GM21423 (cell line): ENCODE measurements at regions not wholly inside any gene's neighbourhood (a gene's known extent, or its start where the extent isn't known, plus 50 kb on each side); places are given as distances from the start of the nearest gene placed in this dataset.

Source experiments
- ATAC-seq: cut with Tn5 transposase; IDR thresholded peaks from one replicate; pipeline ENCODE4 v1.9.1; 2021; ENCODE audit warnings: mild to moderate bottlenecking, moderate library complexity; ENCODE audit not compliant: unreplicated experiment

GRCh38 chr6:170179616-170180324, 111.1 kb downstream of the DLL1 start:
- no peak for ATAC-seq

GRCh38 chr6:170178561-170179477, 112.1 kb downstream of the DLL1 start:
- ATAC-seq, result no peak

GRCh38 chr6:170177772-170178560, 112.9 kb downstream of the DLL1 start:
- ATAC-seq, result no peak

GRCh38 chr6:170176898-170177771, 113.7 kb downstream of the DLL1 start:
- ATAC-seq, result no peak

GRCh38 chr6:170176136-170176897, 114.6 kb downstream of the DLL1 start:
- no peak for ATAC-seq

GRCh38 chr6:170175644-170176135, 115.2 kb downstream of the DLL1 start:
- ATAC-seq, result no peak

GRCh38 chr6:170174771-170175643, 115.9 kb downstream of the DLL1 start:
- no peak for ATAC-seq

- no peak for ATAC-seq
Observed at GRCh38 chr6:170174124-170174770, 116.6 kb downstream of the DLL1 start.

- no peak for ATAC-seq
Observed at GRCh38 chr6:170173335-170173881, 117.5 kb downstream of the DLL1 start.

- ATAC-seq, result no peak
Observed at GRCh38 chr6:170172825-170173256, 118.0 kb downstream of the DLL1 start.

GRCh38 chr6:170172392-170172791, 118.5 kb downstream of the DLL1 start:
- no peak for ATAC-seq

GRCh38 chr6:170167657-170168159, 123.2 kb downstream of the DLL1 start:
- ATAC-seq, result no peak

GRCh38 chr6:170166511-170167122, 124.3 kb downstream of the DLL1 start:
- ATAC-seq, result no peak

- no peak for ATAC-seq
Observed at GRCh38 chr6:170165471-170166117, 125.3 kb downstream of the DLL1 start.

GRCh38 chr6:170165085-170165470, 125.8 kb downstream of the DLL1 start:
- ATAC-seq, result no peak

GRCh38 chr6:170164271-170164900, 126.5 kb downstream of the DLL1 start:
- no peak for ATAC-seq
